ENCODE measurements at regions not wholly inside any gene's neighbourhood (a gene's known extent, or its start where the extent isn't known, plus 50 kb on each side); places are given as distances from the start of the nearest gene placed in this dataset.

DNA sequence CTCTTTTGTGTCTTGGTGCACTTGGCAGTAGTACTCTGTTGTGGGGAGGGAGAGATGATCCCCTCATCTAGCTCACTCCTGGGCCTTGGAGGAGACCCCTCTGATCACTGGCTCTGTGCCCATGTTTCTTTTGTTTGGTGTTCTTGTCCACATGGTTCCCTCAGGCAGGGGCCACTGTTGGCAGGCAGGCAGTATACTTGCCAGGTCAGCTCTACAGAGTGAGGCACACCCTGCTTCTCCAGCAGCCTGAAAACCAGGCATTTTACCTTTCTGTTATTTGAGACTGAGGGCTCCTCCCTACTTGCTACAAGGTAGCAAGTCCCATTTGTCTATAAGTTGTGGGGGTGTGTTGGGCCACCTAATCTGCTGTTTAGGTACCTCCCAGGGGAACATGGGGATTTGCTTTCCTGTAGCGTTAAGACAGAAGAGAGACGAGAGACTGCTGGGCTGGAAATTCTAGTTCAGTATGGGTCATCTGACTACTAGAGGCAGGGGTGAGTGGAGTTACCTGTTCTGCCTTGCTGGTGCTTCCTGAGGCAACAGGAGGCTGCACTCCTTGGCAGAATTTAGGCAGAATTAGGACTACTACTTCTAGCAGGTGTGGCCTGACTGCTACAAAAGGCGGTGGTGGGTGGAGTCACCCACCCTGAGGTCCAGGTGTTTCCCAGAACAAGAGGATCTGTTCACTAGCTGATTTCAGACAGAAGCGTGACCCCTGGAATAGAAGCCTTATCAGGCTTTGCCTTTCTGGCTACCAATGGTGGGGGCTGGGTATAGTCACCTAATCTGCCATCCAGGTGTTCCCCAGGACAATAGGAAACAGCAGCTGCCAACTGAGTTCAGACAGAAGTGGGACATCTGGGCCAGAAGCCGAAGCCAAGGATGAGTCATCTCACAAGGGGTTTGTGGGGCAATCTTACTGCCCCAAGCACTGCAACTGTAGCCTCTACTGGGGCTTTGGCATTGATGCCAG, 843.0 kb upstream of the ATXN8OS start (continued):
- no peak for TF ChIP-seq SNIP1 (IDR thresholded peaks at IDR 0.05; ENCODE audit: low read depth)
- peak; percentile 81 for TF ChIP-seq CBFA2T2 (conservative IDR thresholded peaks at IDR 0.05)
- peak; percentile 84 for TF ChIP-seq PRDM10 (IDR thresholded peaks at IDR 0.05; ENCODE audit: partially characterized antibody)
- TF ChIP-seq STAT5A (IDR thresholded peaks at IDR 0.05; ENCODE audit: borderline replicate concordance, low read length), result peak; percentile 29; the same call in 1 of the 2 replicates

DNA sequence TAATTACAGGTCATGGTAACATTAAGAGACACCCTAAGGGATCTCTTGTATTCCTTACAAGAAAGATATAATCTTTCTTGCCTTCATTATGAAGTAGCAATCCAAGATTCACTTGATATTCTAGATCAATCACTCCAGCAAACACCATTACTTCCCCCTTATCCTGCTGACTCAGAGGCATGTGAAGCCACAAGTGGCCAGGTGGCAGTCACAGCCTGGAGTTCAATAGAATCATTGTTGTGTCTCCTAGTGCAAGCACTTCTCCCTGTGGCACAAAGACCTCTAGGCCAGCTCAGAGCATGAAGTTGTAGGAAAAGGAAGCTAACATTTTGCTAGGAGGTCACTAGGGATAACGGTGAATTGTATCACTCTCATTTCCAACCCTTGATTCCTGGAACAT, 864.3 kb upstream of the ATXN8OS start:
- H3K9me3 ChIP-seq (replicated peaks; ENCODE audit: control insufficient read depth, insufficient read depth, low read depth, low read length), result no peaks in the 10 kb centered on the region; the same call in 1 of the 2 replicates
- CTCF ChIA-PET (ENCODE audit: low intra/inter-chr PET ratio), result no interaction called here
- 29% methylated on average over 1 of the region's 1 CpG for WGBS (ENCODE audit: insufficient coverage, low coverage, missing lambda C conversion rate)
- ATAC-seq (no peak), FAIRE-seq (no peak), DNase-seq (ENCODE audit: extremely low read depth in 1 of 4, low spot score in 3 of 4) (no peak)
- no peaks in the 10 kb centered on the region for H3K9me1 ChIP-seq (ENCODE audit: control insufficient read depth, insufficient read depth, low read length)
- BruUV-seq (replicated peaks), result no TSS peak
- no peak overlapping the region for H3K4me2 ChIP-seq (ENCODE audit: insufficient read depth, low read length)
- H3K79me2 ChIP-seq (ENCODE audit: control insufficient read depth, insufficient read depth, low read length), result peaks cover under 1% of the 10 kb centered on the region; the same call in 2 of the 3 replicates
- H3K27me3 ChIP-seq (ENCODE audit: control insufficient read depth in 2 of 2, insufficient read depth in 2 of 2, low read length in 2 of 2), result no peaks in the 10 kb centered on the region
- no peaks in the 10 kb centered on the region for H4K20me1 ChIP-seq (replicated peaks; ENCODE audit: control insufficient read depth, insufficient read depth, low read length)
- no peak overlapping the region for H3K27ac ChIP-seq (ENCODE audit: extremely low read depth, low read depth, low read length)
- in situ Hi-C loops (cut with MboI) (no loop called here), intact Hi-C loops (cut with micrococcal nuclease) (loop anchor here (10.0 kb wide), 1 partner anchor 291 kb away; no protein-coding TSS in a partner anchor)
- H3K4me1 ChIP-seq (replicated peaks in 1 of 2; ENCODE audit: control insufficient read depth in 2 of 2, insufficient read depth in 2 of 2, low read length in 2 of 2), result no peaks in the 10 kb centered on the region
- no peak overlapping the region for H2AFZ ChIP-seq (ENCODE audit: low read depth, low read length)
- H3K36me3 ChIP-seq (ENCODE audit: control insufficient read depth, insufficient read depth, low read length), result no peaks in the 10 kb centered on the region
- H3K9ac ChIP-seq (ENCODE audit: insufficient read depth in 1 of 2, low read depth in 2 of 2, low read length in 2 of 2), result no peak overlapping the region
- H3K4me3 ChIP-seq, result no peak overlapping the region
- POLR2A ChIA-PET, result no interaction called here
- TF ChIP-seq MAZ (CRISPR knock-in tag; conservative IDR thresholded peaks at IDR 0.05 in 1 of 2, IDR thresholded peaks at IDR 0.05 in 1 of 2), result no peak
- TF ChIP-seq, protein P1, sequence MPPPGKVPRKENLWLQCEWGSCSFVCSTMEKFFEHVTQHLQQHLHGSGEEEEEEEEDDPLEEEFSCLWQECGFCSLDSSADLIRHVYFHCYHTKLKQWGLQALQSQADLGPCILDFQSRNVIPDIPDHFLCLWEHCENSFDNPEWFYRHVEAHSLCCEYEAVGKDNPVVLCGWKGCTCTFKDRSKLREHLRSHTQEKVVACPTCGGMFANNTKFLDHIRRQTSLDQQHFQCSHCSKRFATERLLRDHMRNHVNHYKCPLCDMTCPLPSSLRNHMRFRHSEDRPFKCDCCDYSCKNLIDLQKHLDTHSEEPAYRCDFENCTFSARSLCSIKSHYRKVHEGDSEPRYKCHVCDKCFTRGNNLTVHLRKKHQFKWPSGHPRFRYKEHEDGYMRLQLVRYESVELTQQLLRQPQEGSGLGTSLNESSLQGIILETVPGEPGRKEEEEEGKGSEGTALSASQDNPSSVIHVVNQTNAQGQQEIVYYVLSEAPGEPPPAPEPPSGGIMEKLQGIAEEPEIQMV (tag; conservative IDR thresholded peaks at IDR 0.05; ENCODE audit: low read depth), result no peak
- no peak for TF ChIP-seq RBBP5 (IDR thresholded peaks at IDR 0.05; ENCODE audit: borderline replicate concordance, insufficient read depth, low read length, poor library complexity, severe bottlenecking)
- TF ChIP-seq, protein P2, sequence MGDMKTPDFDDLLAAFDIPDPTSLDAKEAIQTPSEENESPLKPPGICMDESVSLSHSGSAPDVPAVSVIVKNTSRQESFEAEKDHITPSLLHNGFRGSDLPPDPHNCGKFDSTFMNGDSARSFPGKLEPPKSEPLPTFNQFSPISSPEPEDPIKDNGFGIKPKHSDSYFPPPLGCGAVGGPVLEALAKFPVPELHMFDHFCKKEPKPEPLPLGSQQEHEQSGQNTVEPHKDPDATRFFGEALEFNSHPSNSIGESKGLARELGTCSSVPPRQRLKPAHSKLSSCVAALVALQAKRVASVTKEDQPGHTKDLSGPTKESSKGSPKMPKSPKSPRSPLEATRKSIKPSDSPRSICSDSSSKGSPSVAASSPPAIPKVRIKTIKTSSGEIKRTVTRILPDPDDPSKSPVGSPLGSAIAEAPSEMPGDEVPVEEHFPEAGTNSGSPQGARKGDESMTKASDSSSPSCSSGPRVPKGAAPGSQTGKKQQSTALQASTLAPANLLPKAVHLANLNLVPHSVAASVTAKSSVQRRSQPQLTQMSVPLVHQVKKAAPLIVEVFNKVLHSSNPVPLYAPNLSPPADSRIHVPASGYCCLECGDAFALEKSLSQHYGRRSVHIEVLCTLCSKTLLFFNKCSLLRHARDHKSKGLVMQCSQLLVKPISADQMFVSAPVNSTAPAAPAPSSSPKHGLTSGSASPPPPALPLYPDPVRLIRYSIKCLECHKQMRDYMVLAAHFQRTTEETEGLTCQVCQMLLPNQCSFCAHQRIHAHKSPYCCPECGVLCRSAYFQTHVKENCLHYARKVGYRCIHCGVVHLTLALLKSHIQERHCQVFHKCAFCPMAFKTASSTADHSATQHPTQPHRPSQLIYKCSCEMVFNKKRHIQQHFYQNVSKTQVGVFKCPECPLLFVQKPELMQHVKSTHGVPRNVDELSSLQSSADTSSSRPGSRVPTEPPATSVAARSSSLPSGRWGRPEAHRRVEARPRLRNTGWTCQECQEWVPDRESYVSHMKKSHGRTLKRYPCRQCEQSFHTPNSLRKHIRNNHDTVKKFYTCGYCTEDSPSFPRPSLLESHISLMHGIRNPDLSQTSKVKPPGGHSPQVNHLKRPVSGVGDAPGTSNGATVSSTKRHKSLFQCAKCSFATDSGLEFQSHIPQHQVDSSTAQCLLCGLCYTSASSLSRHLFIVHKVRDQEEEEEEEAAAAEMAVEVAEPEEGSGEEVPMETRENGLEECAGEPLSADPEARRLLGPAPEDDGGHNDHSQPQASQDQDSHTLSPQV (IDR thresholded peaks at IDR 0.05), result no peak

All from K562 (cell line).